RWPE2 (cell line): ENCODE measurements at regions not wholly inside any gene's neighbourhood (a gene's known extent, or its start where the extent isn't known, plus 50 kb on each side); places are given as distances from the start of the nearest gene placed in this dataset.

Source experiments
- ATAC-seq: fragments of 200-7000 bp; cut with Tn5 transposase; 3 replicates; pipeline ENCODE4 v1.9.1; 2021; ENCODE audit warnings: low read depth
- DNase-seq: peaks from one replicate; pipeline ENCODE4 v3.0.0-alpha.2; 2020; ENCODE audit warnings: low spot score
- H3K27ac ChIP-seq: fragments of 450-650 bp; 2 replicates; pipeline ENCODE4 v1.5.1; 2017; ENCODE audit warnings: mild to moderate bottlenecking; ENCODE audit not compliant: poor library complexity, severe bottlenecking
- H3K27me3 ChIP-seq: fragments of 250-450 bp; sonication (Bioruptor Pico); 2 replicates; pipeline ENCODE4 v1.5.1; 2021; ENCODE audit warnings: mild to moderate bottlenecking, moderate library complexity; ENCODE audit not compliant: insufficient read depth, poor library complexity, severe bottlenecking
- H3K36me3 ChIP-seq: fragments of 250-450 bp; sonication (Bioruptor Pico); 2 replicates; pipeline ENCODE4 v1.5.1; 2020; ENCODE audit warnings: low read depth, mild to moderate bottlenecking, moderate library complexity
- H3K4me1 ChIP-seq: fragments of 250-450 bp; sonication (Bioruptor Pico); 2 replicates; pipeline ENCODE4 v1.5.1; 2021; ENCODE audit warnings: mild to moderate bottlenecking, moderate library complexity; ENCODE audit not compliant: insufficient read depth, poor library complexity, severe bottlenecking
- H3K4me3 ChIP-seq: fragments of 250-450 bp; sonication (Bioruptor Pico); 2 replicates; pipeline ENCODE4 v1.5.1; 2021; ENCODE audit warnings: mild to moderate bottlenecking, moderate library complexity; ENCODE audit not compliant: severe bottlenecking
- H3K9me3 ChIP-seq: fragments of 250-450 bp; sonication (Bioruptor Pico); 2 replicates; pipeline ENCODE4 v1.5.1; 2021; ENCODE audit warnings: mild to moderate bottlenecking, moderate library complexity; ENCODE audit not compliant: severe bottlenecking
- TF ChIP-seq, protein P1 (sequence below): fragments of 450-650 bp; IDR thresholded peaks from one replicate; pipeline ENCODE4 v1.5.1; 2017; ENCODE audit warnings: mild to moderate bottlenecking, moderate library complexity; ENCODE audit not compliant: poor library complexity, severe bottlenecking

- Histone ChIP-seq H3K27me3 (no peaks in the 10 kb centered on the region), H3K36me3 (no peaks in the 10 kb centered on the region), H3K4me1 (no peaks in the 10 kb centered on the region), H3K9me3 (no peaks in the 10 kb centered on the region), H3K27ac (no peak overlapping the region), H3K4me3 (no peak overlapping the region)
- DNase-seq (no peak), ATAC-seq (no peak)
- TF ChIP-seq, protein P1, sequence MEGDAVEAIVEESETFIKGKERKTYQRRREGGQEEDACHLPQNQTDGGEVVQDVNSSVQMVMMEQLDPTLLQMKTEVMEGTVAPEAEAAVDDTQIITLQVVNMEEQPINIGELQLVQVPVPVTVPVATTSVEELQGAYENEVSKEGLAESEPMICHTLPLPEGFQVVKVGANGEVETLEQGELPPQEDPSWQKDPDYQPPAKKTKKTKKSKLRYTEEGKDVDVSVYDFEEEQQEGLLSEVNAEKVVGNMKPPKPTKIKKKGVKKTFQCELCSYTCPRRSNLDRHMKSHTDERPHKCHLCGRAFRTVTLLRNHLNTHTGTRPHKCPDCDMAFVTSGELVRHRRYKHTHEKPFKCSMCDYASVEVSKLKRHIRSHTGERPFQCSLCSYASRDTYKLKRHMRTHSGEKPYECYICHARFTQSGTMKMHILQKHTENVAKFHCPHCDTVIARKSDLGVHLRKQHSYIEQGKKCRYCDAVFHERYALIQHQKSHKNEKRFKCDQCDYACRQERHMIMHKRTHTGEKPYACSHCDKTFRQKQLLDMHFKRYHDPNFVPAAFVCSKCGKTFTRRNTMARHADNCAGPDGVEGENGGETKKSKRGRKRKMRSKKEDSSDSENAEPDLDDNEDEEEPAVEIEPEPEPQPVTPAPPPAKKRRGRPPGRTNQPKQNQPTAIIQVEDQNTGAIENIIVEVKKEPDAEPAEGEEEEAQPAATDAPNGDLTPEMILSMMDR = no peak
Observed at GRCh38 chr13:34667286-34668218, 274.5 kb upstream of the NBEA start.

DNA sequence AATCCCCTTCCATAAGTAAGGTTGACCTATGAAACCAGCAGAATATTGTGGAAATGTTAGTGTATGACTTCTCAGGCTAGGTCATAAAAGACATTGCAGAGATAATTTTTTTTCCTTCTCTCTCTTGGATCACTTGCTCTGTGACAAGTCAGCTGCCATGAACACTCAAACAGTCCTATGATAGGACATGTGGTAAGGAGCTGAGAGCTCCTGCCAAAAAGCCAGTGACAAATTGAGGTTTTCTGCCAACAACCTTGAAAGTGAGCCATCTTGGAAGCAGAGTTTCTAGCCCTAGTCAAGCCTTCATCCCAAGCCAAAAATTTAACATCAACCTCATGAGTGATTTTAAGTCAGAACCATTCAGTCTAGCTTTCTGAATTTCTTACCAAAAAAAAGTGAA is 270.9 kb upstream of the NBEA start:
- no peaks in the 10 kb centered on the region for H3K36me3 ChIP-seq
- DNase-seq (no peak), ATAC-seq (no peak)
- no peaks in the 10 kb centered on the region for H3K9me3 ChIP-seq
- H3K27me3 ChIP-seq = no peaks in the 10 kb centered on the region
- H3K4me1 ChIP-seq = no peaks in the 10 kb centered on the region
- no peak overlapping the region for H3K4me3 ChIP-seq
- TF ChIP-seq, protein P1 = no peak
- no peak overlapping the region for H3K27ac ChIP-seq

DNA sequence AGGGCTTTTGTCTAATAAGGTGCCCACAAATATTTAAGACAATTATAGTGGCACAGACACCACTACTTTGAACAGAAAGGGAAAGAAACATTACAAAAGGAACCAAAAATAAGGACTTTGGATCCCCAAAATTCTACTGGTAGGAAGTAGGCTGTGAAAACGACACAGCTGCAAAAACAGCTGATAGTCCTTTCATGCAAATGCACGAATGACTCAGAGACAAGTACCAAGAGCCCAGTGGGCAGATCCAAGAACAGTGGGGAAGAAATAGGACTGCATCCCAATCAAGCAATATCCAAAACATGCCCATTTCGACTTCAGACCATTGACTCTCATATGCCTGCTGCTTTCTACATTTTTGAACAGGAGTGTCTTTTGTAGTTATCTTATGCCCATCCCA is 269.4 kb upstream of the NBEA start:
- ATAC-seq (no peak), DNase-seq (no peak)
- H3K36me3 ChIP-seq = no peaks in the 10 kb centered on the region
- H3K4me1 ChIP-seq = no peaks in the 10 kb centered on the region
- no peak overlapping the region for H3K27ac ChIP-seq
- no peaks in the 10 kb centered on the region for H3K27me3 ChIP-seq
- TF ChIP-seq, protein P1 = no peak
- no peak overlapping the region for H3K4me3 ChIP-seq
- no peaks in the 10 kb centered on the region for H3K9me3 ChIP-seq

DNA sequence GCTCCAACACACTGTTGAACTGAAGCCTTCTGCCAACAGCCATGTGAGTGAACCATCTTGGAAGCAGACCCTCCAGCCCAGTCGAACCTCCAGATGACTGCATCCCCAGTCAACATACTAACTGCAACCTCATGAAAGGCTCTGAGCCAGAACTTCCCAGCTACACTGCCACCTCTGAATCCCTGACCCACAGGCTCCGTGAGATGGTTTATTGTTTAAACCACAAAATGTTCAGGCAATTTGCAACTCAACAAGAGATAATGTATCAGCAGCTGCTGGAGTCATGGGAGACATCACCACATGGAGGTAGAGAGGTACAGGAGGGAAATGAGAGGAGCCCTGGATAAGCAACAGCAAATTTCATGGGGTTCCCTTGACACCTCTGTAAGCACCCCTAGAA is 266.4 kb upstream of the NBEA start:
- ATAC-seq (no peak), DNase-seq (no peak)
- no peak overlapping the region for H3K27ac ChIP-seq
- peaks cover 4% of the 10 kb centered on the region for H3K4me1 ChIP-seq
- H3K36me3 ChIP-seq = no peaks in the 10 kb centered on the region
- H3K4me3 ChIP-seq = no peak overlapping the region
- H3K9me3 ChIP-seq = no peaks in the 10 kb centered on the region
- no peaks in the 10 kb centered on the region for H3K27me3 ChIP-seq
- TF ChIP-seq, protein P1 = no peak

GRCh38 chr13:34678154-34678553 is 263.9 kb upstream of the NBEA start:
- Histone ChIP-seq H3K27ac (no peak overlapping the region), H3K27me3 (no peaks in the 10 kb centered on the region), H3K4me1 (peaks cover 4% of the 10 kb centered on the region), H3K4me3 (no peak overlapping the region), H3K9me3 (no peaks in the 10 kb centered on the region), H3K36me3 (no peaks in the 10 kb centered on the region)
- peak; percentile 91 for ATAC-seq
- no peak for DNase-seq
- TF ChIP-seq, protein P1 = no peak
